Gastroesophageal sphincter (tissue), 4 donors: ENCODE measurements at regions not wholly inside any gene's neighbourhood (a gene's known extent, or its start where the extent isn't known, plus 50 kb on each side); places are given as distances from the start of the nearest gene placed in this dataset.

Experiments
- ATAC-seq: fragments of 150-250 bp; one replicate; pipeline ENCODE4 v1.9.1; 2016; ENCODE audit warnings: mild to moderate bottlenecking, moderate library complexity
- H3K27ac ChIP-seq, 4 donors: fragments of 200-600 bp; sonication (generic) in 3 of 4; 1 replicate in 3 of 4; 2 replicates in 1 of 4; pipeline ENCODE4 v1.5.1; 2016 to 2019
- H3K27me3 ChIP-seq: fragments of 200-600 bp; sonication (generic); one replicate; pipeline ENCODE4 v1.5.1; 2019
- H3K36me3 ChIP-seq, 2 donors: fragments of 200-600 bp; sonication (generic); one replicate each; pipeline ENCODE4 v1.5.1; 2019; ENCODE audit warnings: control low read depth in 1 of 2
- H3K4me1 ChIP-seq, 3 donors: fragments of 200-600 bp; sonication (generic); 1 replicate in 2 of 3; 2 replicates in 1 of 3; pipeline ENCODE4 v1.5.1; 2016 to 2019; ENCODE audit warnings: control low read depth in 2 of 3
- H3K4me3 ChIP-seq, 2 donors: fragments of 200-600 bp; sonication (generic); one replicate each; pipeline ENCODE4 v1.5.1; 2019; ENCODE audit warnings: mild to moderate bottlenecking in 1 of 2, moderate library complexity in 1 of 2
- H3K9me3 ChIP-seq, 3 donors: fragments of 200-600 bp; sonication (generic); one replicate each; pipeline ENCODE4 v1.5.1; 2017 to 2019; ENCODE audit warnings: control low read depth in 2 of 3
- EP300 ChIP-seq: sonication (generic); formaldehyde crosslinking; IDR thresholded peaks from one replicate; pipeline ENCODE4 v1.6.1; 2017; ENCODE audit warnings: antibody characterized with exemption, mild to moderate bottlenecking
- POLR2A ChIP-seq, 2 donors: fragments of 450-650 bp; IDR thresholded peaks; one replicate each; pipeline ENCODE4 v1.6.1; 2017; ENCODE audit warnings: antibody characterized with exemption in 2 of 2, mild to moderate bottlenecking in 2 of 2, moderate library complexity in 1 of 2
- POLR2AphosphoS5 ChIP-seq: sonication (generic); formaldehyde crosslinking; IDR thresholded peaks from one replicate; pipeline ENCODE4 v1.6.1; 2017; ENCODE audit warnings: antibody characterized with exemption
- WGBS, 2 donors: methylation state at CpG; one replicate each; pipeline ENCODE4 v1.1.5; 2018; ENCODE audit warnings: low coverage in 1 of 2; 5-methylcytosine and 5-hydroxymethylcytosine counted together
- TF ChIP-seq, protein P1 (sequence below), 4 experiments: fragments of 200-600 bp in 2 of 4; fragments of 450-650 bp in 2 of 4; sonication (generic) in 1 of 4; IDR thresholded peaks; one replicate each; pipeline ENCODE4 v1.5.1; 2017 to 2019; ENCODE audit warnings: antibody characterized with exemption in 4 of 4, mild to moderate bottlenecking in 2 of 4, moderate library complexity in 2 of 4

DNA sequence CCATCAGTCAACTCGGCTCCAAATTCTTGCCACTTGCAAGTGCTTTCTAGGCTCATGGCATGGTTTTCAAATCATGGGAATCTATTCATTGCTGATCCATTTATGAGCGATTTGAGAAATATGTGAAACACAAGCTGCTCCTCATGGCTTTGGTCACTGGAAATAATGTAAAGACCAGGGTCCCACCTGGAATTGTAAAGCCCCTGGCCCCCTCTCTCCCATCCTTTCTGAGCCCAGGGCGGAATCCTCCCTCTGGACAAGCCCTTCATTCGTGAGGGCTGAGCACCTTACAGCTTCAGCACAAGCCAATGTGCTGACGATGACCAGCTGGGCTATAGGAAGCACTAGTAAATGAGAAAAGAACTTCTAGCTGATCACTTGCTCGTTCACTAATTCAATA lies 96.0 kb downstream of the RNASET2 start:
- Histone ChIP-seq H3K27me3 (peaks cover 6% of the 10 kb centered on the region), H3K4me3 (no peak overlapping the region), H3K27ac (no peak overlapping the region), H3K36me3 (peaks cover 0 to 5% of the 10 kb centered on the region in 2 donors), H3K9me3 (no peaks in the 10 kb centered on the region), H3K4me1 (peaks cover 0 to 30% (median 5%) of the 10 kb centered on the region in 3 donors)
- no peak for TF ChIP-seq POLR2A (IDR thresholded peaks at IDR 0.05)
- TF ChIP-seq, protein P1, sequence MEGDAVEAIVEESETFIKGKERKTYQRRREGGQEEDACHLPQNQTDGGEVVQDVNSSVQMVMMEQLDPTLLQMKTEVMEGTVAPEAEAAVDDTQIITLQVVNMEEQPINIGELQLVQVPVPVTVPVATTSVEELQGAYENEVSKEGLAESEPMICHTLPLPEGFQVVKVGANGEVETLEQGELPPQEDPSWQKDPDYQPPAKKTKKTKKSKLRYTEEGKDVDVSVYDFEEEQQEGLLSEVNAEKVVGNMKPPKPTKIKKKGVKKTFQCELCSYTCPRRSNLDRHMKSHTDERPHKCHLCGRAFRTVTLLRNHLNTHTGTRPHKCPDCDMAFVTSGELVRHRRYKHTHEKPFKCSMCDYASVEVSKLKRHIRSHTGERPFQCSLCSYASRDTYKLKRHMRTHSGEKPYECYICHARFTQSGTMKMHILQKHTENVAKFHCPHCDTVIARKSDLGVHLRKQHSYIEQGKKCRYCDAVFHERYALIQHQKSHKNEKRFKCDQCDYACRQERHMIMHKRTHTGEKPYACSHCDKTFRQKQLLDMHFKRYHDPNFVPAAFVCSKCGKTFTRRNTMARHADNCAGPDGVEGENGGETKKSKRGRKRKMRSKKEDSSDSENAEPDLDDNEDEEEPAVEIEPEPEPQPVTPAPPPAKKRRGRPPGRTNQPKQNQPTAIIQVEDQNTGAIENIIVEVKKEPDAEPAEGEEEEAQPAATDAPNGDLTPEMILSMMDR (IDR thresholded peaks at IDR 0.05), result no peak
- no peak for TF ChIP-seq EP300
- no peak for TF ChIP-seq POLR2AphosphoS5
- 46 to 91% methylated on average over 3 to 4 of the region's 6 CpGs for WGBS, 2 donors
- ATAC-seq, result no peak

DNA sequence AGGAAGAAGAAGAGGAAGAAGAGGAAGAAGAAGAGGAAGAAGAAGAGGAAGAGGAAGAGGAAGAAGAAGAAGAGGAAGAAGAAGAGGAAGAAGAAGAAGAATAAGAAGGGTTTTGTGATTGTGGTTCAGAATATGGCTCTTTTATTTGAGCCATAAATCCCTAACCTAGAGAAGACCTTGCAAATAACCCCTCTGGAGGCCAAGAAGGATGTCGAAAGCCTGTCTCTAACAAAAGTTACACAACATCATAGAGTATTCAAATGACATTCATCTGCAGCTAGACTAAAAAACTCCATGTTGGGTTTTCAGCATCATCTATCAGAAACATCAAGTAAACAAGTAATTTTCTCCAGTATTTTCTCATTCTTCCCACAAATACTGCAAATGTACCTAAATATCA lies 100.9 kb downstream of the RNASET2 start:
- peaks cover 3% of the 10 kb centered on the region for H3K27me3 ChIP-seq
- ATAC-seq, result no peak
- peaks cover 0 to 4% (median 0%) of the 10 kb centered on the region in 3 donors for H3K4me1 ChIP-seq
- H3K36me3 ChIP-seq, result peaks cover 0 to 5% of the 10 kb centered on the region in 2 donors
- no peak overlapping the region for H3K27ac ChIP-seq
- WGBS, 2 donors, result 83 to 94% methylated on average over 1 of the region's 1 CpG
- TF ChIP-seq, protein P1 (IDR thresholded peaks at IDR 0.05), result no peak
- no peak for TF ChIP-seq EP300
- no peak for TF ChIP-seq POLR2A (IDR thresholded peaks at IDR 0.05)
- TF ChIP-seq POLR2AphosphoS5, result no peak
- H3K4me3 ChIP-seq, result no peak overlapping the region
- H3K9me3 ChIP-seq, result no peaks in the 10 kb centered on the region

DNA sequence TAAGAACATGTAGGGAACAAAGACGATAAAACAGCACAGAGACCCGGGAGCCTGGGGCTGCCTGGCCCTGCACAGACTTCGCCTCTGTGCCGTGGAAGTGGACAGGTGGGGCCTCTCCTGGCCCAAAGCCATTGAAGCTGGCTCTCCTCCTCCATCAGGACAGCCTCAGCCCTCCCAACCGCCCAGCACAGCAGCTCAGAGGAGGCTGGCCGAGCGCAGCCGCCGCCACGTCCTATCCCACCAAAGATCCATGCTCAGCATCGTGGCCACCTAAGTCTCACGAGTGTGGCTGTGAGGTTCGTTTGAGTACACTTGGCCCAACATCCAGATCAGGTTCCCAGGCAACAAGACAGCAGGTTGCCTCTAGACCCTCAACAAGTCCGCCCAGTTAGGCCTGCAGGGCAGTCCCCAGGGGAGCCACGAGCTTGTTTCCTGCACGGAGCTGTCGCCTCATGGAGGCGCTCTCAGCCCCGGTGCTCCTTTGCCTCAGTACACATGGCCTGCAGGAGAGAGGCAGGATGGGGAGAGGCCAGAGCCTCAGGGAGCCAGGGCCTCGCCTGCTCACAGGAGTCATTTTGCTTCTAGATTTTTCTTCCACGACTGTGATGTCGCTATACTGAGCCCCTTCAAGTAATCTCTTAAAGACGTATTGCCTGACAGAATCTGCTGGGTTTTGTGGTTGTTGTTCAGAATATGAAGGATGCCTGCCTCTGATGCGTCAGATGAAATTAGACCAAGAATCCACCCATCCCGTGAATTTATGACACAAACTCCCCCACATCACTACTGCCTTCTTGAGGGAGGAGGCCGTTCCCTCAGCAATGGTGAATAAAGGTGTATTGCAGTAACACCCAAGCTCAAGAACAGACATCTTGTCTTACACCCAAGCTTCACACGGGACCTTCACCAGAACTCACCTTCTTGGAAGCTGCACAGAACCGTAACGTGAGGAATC lies 102.7 kb downstream of the RNASET2 start:
- no peaks in the 10 kb centered on the region for H3K9me3 ChIP-seq
- no peak for ATAC-seq
- H3K4me3 ChIP-seq, result no peak overlapping the region
- peaks cover 0 to 11% of the 10 kb centered on the region in 2 donors for H3K36me3 ChIP-seq
- 83 to 94% methylated on average over 8 to 10 of the region's 29 CpGs for WGBS, 2 donors
- no peak overlapping the region for H3K27ac ChIP-seq
- no peaks in the 10 kb centered on the region for H3K4me1 ChIP-seq
- TF ChIP-seq EP300 (no peak), POLR2AphosphoS5 (no peak), POLR2A (IDR thresholded peaks at IDR 0.05) (no peak)
- TF ChIP-seq, protein P1 (IDR thresholded peaks at IDR 0.05), result no peak
- H3K27me3 ChIP-seq, result no peaks in the 10 kb centered on the region

DNA sequence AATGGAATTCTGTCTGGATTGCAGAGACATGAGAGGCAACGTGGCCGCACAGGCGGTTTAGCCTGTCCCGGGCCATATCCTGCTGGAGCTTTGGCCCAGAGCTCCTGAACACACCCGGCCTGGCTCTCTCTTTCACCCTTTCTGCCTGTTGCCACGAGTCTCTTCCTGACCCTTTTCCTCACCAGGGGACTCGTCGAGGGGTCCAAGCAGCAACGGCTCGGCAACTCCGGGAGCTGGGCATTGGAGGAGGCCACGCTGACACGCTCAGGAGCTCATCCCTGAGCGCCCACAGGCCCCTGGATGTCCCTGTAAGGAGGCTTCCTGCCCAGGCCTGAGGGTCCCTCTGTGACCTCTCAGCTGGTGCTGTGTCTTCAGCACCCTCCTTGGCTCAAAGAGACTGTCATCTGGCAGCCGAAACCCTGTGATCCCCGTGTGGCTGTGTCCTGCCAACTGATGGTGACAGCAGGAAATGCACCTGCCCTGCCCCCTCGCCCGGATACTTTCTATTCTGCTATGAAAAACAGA lies 103.8 kb downstream of the RNASET2 start:
- Histone ChIP-seq H3K27me3 (no peaks in the 10 kb centered on the region), H3K27ac (no peak overlapping the region), H3K4me1 (no peaks in the 10 kb centered on the region), H3K36me3 (peaks cover 0 to 11% of the 10 kb centered on the region in 2 donors), H3K9me3 (peaks cover 0 to under 1% (median 0%) of the 10 kb centered on the region in 3 donors), H3K4me3 (no peak overlapping the region)
- ATAC-seq, result no peak
- 81% methylated on average over 6 of the region's 18 CpGs; no CpG with 5 or more reads in 1 of the 2 donors for WGBS, 2 donors
- TF ChIP-seq, protein P1 (IDR thresholded peaks at IDR 0.05), result no peak
- TF ChIP-seq POLR2AphosphoS5, result no peak
- TF ChIP-seq EP300, result no peak
- no peak for TF ChIP-seq POLR2A (IDR thresholded peaks at IDR 0.05)
